Stomach (tissue), 4 donors: ENCODE measurements at regions not wholly inside any gene's neighbourhood (a gene's known extent, or its start where the extent isn't known, plus 50 kb on each side); places are given as distances from the start of the nearest gene placed in this dataset.

Source experiments
- CTCF ChIP-seq, 7 experiments: fragments of 450-650 bp in 4 of 7; fragments of 200-600 bp in 3 of 7; sonication (generic) in 3 of 7; IDR thresholded peaks; one replicate each; pipeline ENCODE4 v1.5.1; 2016 to 2019; ENCODE audit warnings: antibody characterized with exemption in 7 of 7, control low read depth in 2 of 7, mild to moderate bottlenecking in 1 of 7
- EP300 ChIP-seq: sonication (generic); formaldehyde crosslinking; IDR thresholded peaks from one replicate; pipeline ENCODE4 v1.6.1; 2017; ENCODE audit warnings: antibody characterized with exemption
- POLR2A ChIP-seq, 4 donors: fragments of 450-650 bp; IDR thresholded peaks; one replicate each; pipeline ENCODE4 v1.6.1; 2016; ENCODE audit warnings: antibody characterized with exemption in 4 of 4, control low read depth in 2 of 4, mild to moderate bottlenecking in 1 of 4, moderate library complexity in 1 of 4
- POLR2AphosphoS5 ChIP-seq, 3 donors: sonication (generic); formaldehyde crosslinking; IDR thresholded peaks; one replicate each; pipeline ENCODE4 v1.6.1; 2016; ENCODE audit warnings: antibody characterized with exemption in 3 of 3

- no peak for TF ChIP-seq CTCF (IDR thresholded peaks at IDR 0.05)
- TF ChIP-seq EP300 = no peak
- no peak for TF ChIP-seq POLR2AphosphoS5 (IDR thresholded peaks at IDR 0.05)
- no peak for TF ChIP-seq POLR2A (IDR thresholded peaks at IDR 0.05)
Measured at GRCh38 chr3:152771120-152771519, 63.8 kb upstream of the P2RY1 start.
